WTC11 (cell line): ENCODE measurements at regions not wholly inside any gene's neighbourhood (a gene's known extent, or its start where the extent isn't known, plus 50 kb on each side); places are given as distances from the start of the nearest gene placed in this dataset.

Experiments used
- CDX4 ChIP-seq: fragments of 250-450 bp; sonication (Bioruptor Pico); IDR thresholded peaks from 2 replicates; pipeline ENCODE4 v1.9.0; 2021; ENCODE audit warnings: moderate library complexity, mild to moderate bottlenecking, inconsistent platforms, borderline replicate concordance
- CTCF ChIP-seq: fragments of 200-600 bp; IDR thresholded peaks from 2 replicates; pipeline ENCODE4 v1.8.0; 2022; ENCODE audit warnings: antibody characterized with exemption
- USF1 ChIP-seq: sonication (generic); formaldehyde crosslinking; IDR thresholded peaks from 2 replicates; pipeline ENCODE4 v1.8.0; 2022; ENCODE audit warnings: mild to moderate bottlenecking, missing genetic modification reagents

GRCh38 chr1:59004755-59005154, 220.9 kb upstream of the JUN start:
- TF ChIP-seq CTCF: no peak
- TF ChIP-seq USF1 (CRISPR knock-in tag): no peak
- no peak for TF ChIP-seq CDX4 (CRISPR knock-in tag)
